HCT116 (cell line): ENCODE measurements at regions not wholly inside any gene's neighbourhood (a gene's known extent, or its start where the extent isn't known, plus 50 kb on each side); places are given as distances from the start of the nearest gene placed in this dataset.

ENCODE experiments used
- CEBPB ChIP-seq: IDR thresholded peaks from 2 replicates; pipeline ENCODE4 v1.6.1; 2012; ENCODE audit warnings: low read depth
- EZH2 ChIP-seq: fragments of 200-600 bp; sonication (generic); IDR thresholded peaks from 2 replicates; pipeline ENCODE4 v1.6.1; 2017; ENCODE audit warnings: antibody characterized with exemption, mixed run types
- EZH2phosphoT487 ChIP-seq: fragments of 200-600 bp; IDR thresholded peaks from 2 replicates; pipeline ENCODE4 v1.6.1; 2018; ENCODE audit warnings: antibody characterized with exemption, borderline replicate concordance
- JUND ChIP-seq: IDR thresholded peaks from 2 replicates; pipeline ENCODE4 v1.6.1; 2012
- POLR2A ChIP-seq: IDR thresholded peaks from 2 replicates; pipeline ENCODE4 v1.7.0; 2011; ENCODE audit warnings: borderline replicate concordance; ENCODE audit not compliant: insufficient read depth, insufficient read length; ENCODE audit errors: extremely low read depth
- POLR2AphosphoS5 ChIP-seq: IDR thresholded peaks from 2 replicates; pipeline ENCODE4 v1.6.1; 2011; ENCODE audit warnings: mild to moderate bottlenecking, low read depth, low read length, moderate library complexity
- RAD21 ChIP-seq: IDR thresholded peaks from 2 replicates; pipeline ENCODE4 v1.6.1; 2012; ENCODE audit warnings: low read depth, mild to moderate bottlenecking
- SRF ChIP-seq: IDR thresholded peaks from 2 replicates; pipeline ENCODE4 v1.6.1; 2012; ENCODE audit warnings: low read depth
- YY1 ChIP-seq: IDR thresholded peaks from 2 replicates; pipeline ENCODE4 v1.6.1; 2011; ENCODE audit warnings: low read length, low read depth, moderate library complexity, mild to moderate bottlenecking; ENCODE audit not compliant: insufficient replicate concordance; ENCODE audit errors: extremely low read depth
- TF ChIP-seq, protein P1 (sequence below), 3 experiments: fragments of 200-600 bp in 1 of 3; sonication (generic) in 1 of 3; IDR thresholded peaks in 2 of 3; conservative IDR thresholded peaks in 1 of 3; 2 replicates each; pipeline ENCODE4 v1.5.1; 2012 to 2017; ENCODE audit warnings: low read depth in 2 of 3, low read length in 2 of 3, antibody characterized with exemption in 1 of 3, borderline replicate concordance in 1 of 3, control low read depth in 1 of 3, mild to moderate bottlenecking in 1 of 3, mixed read lengths in 1 of 3, mixed run types in 1 of 3, moderate library complexity in 1 of 3; ENCODE audit not compliant: insufficient read depth in 1 of 3
- TF ChIP-seq, protein P2 (sequence below): IDR thresholded peaks from 2 replicates; pipeline ENCODE4 v1.6.1; 2012
- TF ChIP-seq, protein P3 (sequence below): IDR thresholded peaks from 2 replicates; pipeline ENCODE4 v1.6.1; 2012

DNA sequence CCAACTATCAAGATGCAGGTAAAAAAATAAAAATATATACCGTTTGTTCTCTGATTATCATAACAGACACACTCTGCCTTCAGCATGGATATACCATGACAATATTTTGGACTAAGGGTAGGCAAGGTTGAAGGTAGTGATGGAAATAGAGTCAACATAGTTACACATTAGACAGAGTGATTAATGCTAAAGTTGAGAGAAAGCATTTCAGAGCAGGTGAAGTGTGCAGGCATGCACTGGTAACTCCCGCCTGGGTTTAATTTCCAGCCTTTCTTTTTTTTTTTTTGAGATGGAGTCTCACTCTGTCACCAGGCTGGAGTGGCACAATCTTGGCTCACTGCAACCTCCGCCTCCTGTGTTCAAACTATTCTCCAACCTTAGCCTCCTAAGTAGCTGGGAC lies 458.5 kb downstream of the TLR4 start:
- TF ChIP-seq CEBPB (no peak), POLR2A (no peak), YY1 (no peak), POLR2AphosphoS5 (no peak), EZH2 (no peak), SRF (no peak), JUND (no peak), EZH2phosphoT487 (no peak), RAD21 (no peak)
- TF ChIP-seq, protein P1, sequence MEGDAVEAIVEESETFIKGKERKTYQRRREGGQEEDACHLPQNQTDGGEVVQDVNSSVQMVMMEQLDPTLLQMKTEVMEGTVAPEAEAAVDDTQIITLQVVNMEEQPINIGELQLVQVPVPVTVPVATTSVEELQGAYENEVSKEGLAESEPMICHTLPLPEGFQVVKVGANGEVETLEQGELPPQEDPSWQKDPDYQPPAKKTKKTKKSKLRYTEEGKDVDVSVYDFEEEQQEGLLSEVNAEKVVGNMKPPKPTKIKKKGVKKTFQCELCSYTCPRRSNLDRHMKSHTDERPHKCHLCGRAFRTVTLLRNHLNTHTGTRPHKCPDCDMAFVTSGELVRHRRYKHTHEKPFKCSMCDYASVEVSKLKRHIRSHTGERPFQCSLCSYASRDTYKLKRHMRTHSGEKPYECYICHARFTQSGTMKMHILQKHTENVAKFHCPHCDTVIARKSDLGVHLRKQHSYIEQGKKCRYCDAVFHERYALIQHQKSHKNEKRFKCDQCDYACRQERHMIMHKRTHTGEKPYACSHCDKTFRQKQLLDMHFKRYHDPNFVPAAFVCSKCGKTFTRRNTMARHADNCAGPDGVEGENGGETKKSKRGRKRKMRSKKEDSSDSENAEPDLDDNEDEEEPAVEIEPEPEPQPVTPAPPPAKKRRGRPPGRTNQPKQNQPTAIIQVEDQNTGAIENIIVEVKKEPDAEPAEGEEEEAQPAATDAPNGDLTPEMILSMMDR (IDR thresholded peaks at IDR 0.05 in 2 of 3, conservative IDR thresholded peaks at IDR 0.05 in 1 of 3; ENCODE audit: borderline replicate concordance in 1 of 3, insufficient read depth in 1 of 3, low read depth in 2 of 3, low read length in 2 of 3), result no peak
- TF ChIP-seq, protein P2, sequence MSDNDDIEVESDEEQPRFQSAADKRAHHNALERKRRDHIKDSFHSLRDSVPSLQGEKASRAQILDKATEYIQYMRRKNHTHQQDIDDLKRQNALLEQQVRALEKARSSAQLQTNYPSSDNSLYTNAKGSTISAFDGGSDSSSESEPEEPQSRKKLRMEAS, result no peak
- TF ChIP-seq, protein P3, sequence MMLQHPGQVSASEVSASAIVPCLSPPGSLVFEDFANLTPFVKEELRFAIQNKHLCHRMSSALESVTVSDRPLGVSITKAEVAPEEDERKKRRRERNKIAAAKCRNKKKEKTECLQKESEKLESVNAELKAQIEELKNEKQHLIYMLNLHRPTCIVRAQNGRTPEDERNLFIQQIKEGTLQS, result no peak
